ENCODE measurements at regions not wholly inside any gene's neighbourhood (a gene's known extent, or its start where the extent isn't known, plus 50 kb on each side); places are given as distances from the start of the nearest gene placed in this dataset.
"Not testable (repeated sequence)": the region's sequence is repeated elsewhere in the genome, so short reads cannot be mapped to it uniquely, and the experiment has no call there.

DNA sequence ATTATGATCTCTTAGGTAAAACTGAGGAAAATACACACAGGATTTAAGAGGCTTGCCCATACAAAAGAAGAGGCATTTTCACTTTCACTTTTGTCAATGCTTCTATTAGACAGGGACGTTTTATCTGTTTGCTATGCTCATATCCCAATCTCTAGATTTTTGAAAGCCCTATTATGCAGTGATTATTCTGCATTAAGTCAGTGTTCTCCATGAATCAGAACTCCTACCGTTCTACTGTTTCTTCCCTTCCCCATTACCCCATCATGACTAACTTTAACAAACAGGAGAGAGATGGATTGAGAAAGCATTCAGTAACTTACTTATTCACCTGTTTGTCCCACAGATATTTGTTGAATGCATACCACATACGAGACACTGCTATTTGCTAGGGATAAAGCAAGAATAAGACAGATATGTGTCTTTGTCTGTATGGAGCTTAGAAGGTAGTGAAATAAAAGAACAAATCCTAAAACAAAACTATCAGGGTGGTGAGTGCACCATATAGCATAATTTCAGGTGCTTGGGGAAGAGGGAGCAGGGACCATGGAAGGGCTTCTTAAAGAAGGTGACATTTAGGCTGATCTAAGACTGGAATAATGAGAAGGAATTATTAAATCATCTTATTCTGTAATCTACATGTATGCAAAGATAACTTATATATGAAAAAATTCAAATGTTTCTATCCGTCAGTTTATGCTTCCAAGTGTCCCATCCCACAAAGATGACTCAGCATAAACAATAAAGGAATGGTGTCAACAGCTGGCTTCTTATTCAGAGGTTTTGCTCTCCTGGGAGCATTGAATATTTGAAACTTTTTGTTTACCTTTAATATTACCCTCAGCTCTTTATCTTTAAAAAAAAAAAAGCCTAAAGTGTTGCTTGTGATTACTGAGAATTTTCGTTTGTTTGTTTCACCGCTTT is 328.1 kb downstream of the HINT1 start:
- peak; percentile 28 for DNase-seq (ENCODE audit: low spot score)

- not testable (repeated sequence) for DNase-seq (ENCODE audit: low spot score)
Measured at GRCh38 chr5:130817598-130818384, 347.3 kb downstream of the HINT1 start.

DNA sequence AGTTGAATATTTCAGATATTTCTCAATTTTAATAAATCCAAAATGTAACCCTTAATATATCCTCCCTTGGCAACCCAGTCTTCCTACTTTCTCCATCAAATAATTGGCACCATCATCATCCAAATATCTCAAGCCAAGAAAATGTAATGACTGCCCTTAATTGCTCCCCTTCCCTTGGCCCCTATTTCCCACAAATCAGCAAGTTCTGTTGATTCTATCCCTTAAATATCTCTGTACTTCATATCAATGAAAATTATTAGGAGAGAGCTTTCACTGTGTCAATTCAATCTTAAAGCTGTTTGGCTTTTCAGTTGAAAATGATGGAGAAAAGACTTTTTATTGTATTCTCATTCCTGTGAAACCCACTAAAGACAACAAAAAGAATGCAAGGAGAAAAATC is 349.8 kb downstream of the HINT1 start:
- no peak for DNase-seq (ENCODE audit: low spot score)

- DNase-seq (ENCODE audit: low spot score), result no peak
Measured at GRCh38 chr5:130808691-130809090, 356.4 kb downstream of the HINT1 start.

DNA sequence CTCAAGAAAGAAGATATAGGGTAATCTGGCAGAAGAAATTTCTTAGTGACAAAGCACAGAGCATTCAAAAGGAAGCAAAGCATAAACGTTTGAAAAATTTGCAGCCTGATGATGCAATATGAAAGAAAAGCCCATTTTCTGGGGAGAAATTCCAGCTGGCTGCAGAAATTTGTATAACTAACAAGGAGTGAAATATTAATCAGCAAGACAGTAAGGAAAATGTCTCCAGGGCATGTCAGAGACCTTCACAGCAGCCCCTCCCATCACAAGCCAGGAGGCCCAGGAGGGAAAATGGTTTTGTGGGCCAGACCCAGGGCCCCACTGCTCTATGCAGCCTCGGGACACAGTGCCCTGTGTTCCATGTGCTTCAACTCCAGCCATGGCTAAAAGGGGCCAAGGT is 359.4 kb downstream of the HINT1 start:
- DNase-seq (ENCODE audit: low spot score), result no peak

DNA sequence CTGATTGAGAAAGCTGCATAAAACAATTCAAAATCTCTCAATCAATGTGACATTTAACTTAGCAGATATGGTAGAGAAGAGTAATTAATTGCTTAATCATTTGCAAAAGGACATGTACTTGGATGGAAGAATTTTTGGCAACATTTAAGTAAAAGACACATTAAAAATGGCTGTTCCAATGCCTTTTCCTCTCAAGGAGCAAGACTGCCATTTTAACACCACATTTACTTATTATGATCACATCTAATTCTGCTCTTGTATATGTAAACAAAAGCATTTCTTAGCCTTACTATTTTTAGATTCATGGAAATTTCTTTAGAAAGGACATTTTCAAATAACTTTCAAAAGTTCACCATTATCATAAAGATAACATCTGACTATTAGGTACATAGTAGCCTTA is 360.0 kb downstream of the HINT1 start:
- no peak for DNase-seq (ENCODE audit: low spot score)

DNA sequence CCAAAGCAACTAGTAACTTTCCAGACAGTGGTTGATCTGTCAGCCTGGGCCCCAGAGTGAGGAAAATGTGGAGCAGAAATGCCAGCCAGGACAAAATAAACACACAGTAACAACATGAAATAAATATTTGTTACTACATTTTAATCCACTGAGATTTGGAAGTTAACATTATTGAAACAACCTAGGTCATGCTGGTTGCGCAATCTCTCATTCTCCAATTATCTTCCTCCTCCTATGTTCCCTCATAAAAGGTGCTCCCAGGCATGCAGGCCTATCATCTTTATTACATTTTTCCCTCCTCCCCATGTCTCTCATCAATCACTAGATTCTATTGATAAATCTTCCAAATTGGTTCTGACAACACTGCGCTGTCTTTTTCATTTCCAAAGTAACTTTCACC is 363.1 kb downstream of the HINT1 start:
- DNase-seq (ENCODE audit: low spot score), result no peak

- DNase-seq (ENCODE audit: low spot score), result no peak
Measured at GRCh38 chr5:130799015-130799414, 366.0 kb downstream of the HINT1 start.

DNA sequence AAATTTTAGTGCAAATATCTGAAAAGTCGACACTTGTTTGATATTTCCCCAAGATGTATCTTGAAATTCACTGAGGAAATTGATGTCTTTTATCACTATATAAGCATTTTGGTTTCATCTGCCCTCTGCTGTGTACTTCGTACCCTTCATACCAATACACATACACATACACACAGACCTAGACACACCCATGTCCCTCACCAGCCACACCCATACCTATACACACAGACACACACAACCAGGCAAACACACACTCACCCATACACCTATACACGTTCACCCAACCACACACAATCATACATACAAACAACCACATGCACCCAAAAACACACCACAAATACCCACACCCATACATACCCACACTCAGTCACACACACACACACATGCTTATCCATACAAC is 367.8 kb downstream of the HINT1 start:
- no peak for DNase-seq (ENCODE audit: low spot score)

- no peak for DNase-seq (ENCODE audit: low spot score)
Measured at GRCh38 chr5:130796902-130797301, 368.2 kb downstream of the HINT1 start.

DNA sequence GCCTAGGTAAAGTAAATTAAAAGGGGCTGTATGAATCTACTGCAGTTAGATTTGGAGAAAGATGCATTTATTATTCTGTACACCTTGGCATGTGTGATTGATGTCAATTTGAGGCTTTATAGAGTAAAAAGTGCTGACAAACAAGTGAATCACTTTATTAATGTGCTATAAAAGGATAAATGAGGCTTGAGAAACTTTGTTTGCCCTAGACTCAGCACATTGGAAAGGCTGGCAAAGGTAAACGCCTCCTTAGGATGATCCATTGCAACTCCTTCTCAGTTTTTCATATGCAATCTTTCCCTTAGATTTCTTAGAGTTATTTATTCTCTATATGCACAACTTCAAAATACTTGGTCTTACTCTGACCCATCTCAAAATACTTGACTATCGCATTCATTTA is 369.0 kb downstream of the HINT1 start:
- no peak for DNase-seq (ENCODE audit: low spot score)

DNA sequence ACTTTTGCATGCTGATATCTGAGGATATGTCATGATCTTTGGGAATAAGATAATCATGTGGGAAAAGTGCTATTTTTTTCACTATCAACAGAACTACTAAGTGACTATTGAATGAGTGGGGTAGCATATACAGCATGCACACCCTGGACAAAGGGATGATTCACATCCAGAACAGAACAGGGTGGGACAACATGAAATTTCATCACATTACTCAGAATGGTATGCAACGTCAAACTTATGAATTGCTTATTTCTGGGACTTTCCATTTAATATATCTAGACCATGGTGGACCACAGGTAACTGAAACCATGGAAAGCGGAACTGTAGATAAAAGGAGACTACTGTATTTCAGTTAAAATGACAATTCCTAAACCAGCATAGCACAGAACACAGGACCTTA is 370.0 kb downstream of the HINT1 start:
- DNase-seq (ENCODE audit: low spot score), result no peak

GRCh38 chr5:130777794-130778193 is 387.3 kb downstream of the HINT1 start:
- DNase-seq (ENCODE audit: low spot score), result no peak

- DNase-seq (ENCODE audit: low spot score), result peak; percentile 89
Measured at GRCh38 chr5:130773813-130774212, 391.2 kb downstream of the HINT1 start.

- DNase-seq (ENCODE audit: low spot score), result no peak
Measured at GRCh38 chr5:130762031-130762430, 403.0 kb downstream of the HINT1 start.

- DNase-seq (ENCODE audit: low spot score), result no peak
Measured at GRCh38 chr5:130759061-130759460, 406.0 kb downstream of the HINT1 start.

GRCh38 chr5:130747556-130747955 is 417.5 kb downstream of the HINT1 start:
- DNase-seq (ENCODE audit: low spot score), result no peak

- not testable (repeated sequence) for DNase-seq (ENCODE audit: low spot score)
Measured at GRCh38 chr5:130746641-130747040, 418.4 kb downstream of the HINT1 start.

DNA sequence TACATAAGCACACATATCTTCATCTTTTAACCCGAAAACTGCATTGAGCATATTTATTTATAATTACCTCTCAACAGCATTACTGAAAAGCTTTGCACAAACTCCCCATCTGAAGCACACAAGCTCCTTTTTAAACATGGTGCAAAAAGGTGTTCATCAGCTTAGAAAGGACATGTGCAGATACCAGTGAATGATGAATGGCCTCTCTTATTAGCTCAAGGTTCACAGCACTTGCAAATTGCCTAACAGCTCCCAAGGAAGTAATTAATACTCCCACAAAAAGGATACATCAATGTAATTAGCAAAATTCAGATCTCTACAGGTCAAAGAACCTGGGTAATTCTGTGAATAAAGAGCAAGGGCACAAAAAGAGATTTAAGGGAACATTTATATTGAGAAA is 422.0 kb downstream of the HINT1 start:
- no peak for DNase-seq (ENCODE audit: low spot score)

- no peak for DNase-seq (ENCODE audit: low spot score)
Measured at GRCh38 chr5:130740047-130740569, 424.9 kb downstream of the HINT1 start.

DNA sequence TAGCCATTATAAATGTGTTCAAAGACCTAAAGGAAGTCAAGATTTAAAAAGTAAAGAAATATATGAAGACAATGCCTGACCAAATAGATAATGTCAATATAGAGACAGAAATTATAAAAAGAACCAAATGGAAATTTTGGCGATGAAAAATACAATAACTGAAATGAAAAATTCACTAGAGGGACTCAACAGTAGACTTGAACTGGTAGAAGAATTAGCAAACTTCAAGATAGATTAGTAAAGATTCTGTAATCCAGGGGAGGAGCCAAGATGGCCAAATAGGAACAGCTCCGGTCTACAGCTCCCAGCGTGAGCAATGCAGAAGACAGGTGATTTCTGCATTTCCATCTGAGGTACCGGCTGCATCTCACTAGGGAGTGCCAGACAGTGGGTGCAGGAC is 433.2 kb downstream of the HINT1 start:
- DNase-seq (ENCODE audit: low spot score), result no peak

DNA sequence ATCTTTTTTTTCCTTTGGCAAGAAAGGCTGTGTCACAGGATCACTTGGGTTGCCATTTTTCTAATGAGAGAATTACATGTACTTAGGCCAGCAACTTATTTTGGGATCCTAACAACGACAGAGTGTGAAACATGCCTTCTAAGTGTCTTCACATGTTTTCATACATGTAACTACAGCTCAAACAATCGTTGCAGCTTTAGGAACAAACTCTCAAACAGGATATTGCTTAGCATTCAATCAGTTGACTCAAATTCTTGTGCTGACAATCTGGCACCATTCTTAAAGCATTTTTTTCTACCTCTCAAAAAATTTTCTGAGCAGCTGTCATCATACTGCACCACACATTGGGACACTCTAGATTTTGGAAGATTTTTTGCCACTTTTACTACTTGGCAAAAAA is 435.5 kb downstream of the HINT1 start:
- no peak for DNase-seq (ENCODE audit: low spot score)

- DNase-seq (ENCODE audit: low spot score), result no peak
Measured at GRCh38 chr5:130727830-130728229, 437.2 kb downstream of the HINT1 start.
